ENCODE measurements at regions not wholly inside any gene's neighbourhood (a gene's known extent, or its start where the extent isn't known, plus 50 kb on each side); places are given as distances from the start of the nearest gene placed in this dataset.
A peak's percentile ranks its signal among the peaks of the same experiment; 100 is the strongest.

DNA sequence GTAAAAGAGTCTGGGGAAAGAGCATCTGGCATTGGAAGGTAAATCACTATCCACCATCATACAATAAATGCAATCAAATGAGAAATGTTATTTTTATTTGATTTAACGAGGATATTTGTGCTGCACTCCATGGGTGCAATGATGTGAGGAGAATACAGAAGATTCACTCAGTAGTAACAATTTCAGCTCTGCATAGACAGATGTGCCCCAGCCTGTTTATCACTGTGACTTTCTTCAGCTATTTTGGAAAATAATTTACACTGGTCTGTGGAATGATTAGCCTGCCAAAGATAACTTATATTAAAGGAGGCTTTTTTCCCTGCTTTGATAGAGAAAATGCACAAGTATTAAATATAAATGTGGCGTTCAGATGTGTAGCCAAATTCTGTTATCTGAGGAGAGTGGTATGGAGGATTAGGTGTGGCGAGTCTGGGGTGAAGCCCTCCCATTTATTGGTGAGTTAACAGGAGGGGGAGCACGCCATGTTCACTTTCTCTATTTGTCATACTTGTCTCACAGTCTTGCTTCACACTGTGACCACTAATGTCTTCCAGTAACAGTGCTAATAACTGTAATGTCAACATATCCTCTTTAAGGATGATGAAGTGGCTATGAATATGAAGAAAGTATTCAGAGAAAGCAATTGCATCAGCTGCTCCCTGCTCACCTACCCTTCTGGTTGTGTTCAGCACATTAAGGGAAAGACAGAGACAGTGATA is 645.6 kb downstream of the MMUT start:
- DNase-seq, result no peak

DNA sequence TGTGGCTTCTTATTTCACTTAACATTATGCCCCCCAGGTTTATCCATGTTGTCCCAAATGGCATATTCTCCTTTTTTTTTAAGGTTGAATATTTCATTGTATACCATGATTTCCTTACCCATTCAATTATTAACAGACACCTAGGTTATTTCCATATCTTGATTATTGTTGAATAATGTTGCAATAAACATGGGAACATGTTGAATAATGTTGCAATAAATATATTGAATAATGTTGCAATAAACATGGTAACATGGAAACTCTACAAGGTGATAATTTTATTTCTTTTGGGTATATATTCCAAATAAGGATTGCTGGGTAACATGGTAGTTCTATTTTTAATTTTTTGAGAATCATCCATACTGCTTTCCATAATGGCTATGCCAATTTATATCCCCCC is 648.1 kb downstream of the MMUT start:
- no peak for DNase-seq

DNA sequence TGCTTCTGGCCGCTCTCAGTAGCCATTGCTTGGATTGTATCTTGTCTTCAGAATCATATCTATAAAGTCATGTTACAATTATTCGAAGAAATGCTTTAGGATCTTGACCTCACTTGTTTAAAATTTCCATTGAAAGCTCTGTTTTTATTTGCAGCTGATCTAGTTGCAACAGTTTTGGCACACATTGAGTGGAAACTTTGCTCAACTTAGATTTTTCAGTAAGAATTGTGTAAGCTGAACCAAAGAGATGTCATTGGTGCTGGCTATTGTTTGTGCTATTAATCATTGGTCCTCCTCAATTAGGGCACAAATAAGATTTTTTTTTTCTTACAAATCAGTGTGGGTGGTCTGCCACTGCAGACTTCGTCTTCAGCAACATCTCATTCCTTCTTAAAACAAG is 649.2 kb downstream of the MMUT start:
- peak; percentile 16 for DNase-seq

DNA sequence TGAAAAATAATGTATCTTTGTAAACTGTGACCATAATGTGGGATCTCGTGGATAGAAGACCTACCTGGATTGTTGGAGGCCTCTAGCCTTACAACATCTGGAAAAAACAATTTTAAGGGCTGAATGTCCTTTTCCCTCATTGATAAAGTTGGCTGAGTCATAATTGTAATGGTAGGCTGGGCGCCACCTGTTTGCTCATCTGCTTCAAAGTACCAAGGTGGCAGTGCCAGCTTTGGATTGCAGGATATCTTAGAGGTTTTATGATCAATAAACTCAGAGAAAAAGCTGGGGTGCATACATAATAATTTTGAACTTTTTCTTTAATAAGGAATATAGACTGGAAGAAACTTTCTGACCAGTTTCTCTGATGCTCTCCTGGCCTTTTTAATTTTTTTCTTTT is 653.4 kb downstream of the MMUT start:
- no peak for DNase-seq

DNA sequence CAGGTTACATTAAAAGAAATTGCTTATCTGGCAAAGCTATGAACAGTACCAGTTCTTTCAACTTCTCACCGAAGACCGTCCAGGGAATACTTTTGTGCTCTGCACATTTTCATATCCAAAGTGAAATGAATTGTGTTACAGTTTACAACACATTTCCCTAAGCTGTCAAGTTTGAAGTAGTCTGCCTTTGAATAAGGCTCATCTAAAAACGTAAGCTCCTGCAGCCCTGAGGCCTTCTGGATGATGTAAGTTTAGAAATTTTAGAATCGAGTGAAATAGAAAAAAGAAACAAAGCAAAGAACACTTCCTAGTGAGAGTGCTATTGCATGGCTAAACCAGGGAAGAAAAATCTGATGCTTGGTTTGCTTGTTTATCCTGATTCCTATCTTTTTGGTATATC is 653.8 kb downstream of the MMUT start:
- DNase-seq, result no peak

DNA sequence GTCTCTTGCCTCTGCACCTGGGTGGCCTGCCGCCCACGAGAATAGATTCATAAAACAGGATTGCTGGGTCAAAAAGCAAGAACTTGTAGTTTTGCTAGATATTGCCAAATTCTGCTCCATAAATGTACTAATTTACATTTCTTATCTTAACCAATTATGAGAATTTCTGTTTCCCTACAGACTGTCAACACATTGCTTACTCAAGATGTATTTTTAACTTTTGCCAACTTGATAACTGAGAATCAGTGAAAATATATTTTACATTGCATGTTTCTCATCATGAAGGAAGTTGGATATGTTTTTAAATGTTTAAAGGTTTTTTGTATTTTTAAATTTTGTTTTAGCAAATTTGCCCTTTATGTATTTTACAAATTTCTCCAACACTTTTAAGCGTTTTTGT is 664.8 kb downstream of the MMUT start:
- DNase-seq, result no peak

DNA sequence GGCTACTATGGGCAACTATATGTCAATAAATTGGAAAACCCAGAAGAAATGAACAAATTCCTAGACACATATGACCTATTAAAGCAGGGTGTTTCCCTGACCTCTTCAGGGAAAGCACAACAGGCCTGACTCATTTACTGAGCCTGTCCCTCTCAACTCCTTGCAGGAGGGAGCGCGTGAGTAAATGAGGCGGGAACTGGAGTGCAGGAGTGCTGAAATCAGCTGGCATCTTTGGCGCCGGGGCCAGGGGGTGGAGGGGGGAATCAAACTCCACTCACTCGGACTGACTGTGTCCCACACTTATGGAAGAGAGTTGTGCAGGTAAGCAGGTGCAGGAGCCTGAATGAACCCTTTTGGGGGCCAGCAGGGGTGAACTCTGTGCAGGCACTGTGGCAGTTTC is 671.2 kb upstream of the PTCHD4 start:
- DNase-seq, result no peak

DNA sequence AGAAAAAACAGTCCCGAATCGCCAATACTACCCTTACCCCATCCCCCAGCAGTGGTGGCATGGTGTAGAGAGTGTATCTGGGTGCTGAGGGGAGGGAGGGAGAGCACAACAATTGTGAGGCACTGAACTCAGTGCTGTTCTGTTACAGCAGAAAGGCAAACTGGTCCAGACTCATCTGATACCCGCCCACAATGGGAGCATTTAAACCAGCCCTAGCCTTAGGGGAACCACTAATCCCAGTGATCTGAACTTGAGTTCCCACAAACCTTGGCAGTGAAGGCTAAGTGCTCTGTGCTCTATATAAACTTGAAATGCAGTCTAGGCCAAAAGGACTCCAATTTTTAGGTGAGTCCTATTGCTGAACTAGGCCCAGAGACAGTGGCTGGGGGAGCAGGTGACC is 666.4 kb upstream of the PTCHD4 start:
- DNase-seq, result no peak

DNA sequence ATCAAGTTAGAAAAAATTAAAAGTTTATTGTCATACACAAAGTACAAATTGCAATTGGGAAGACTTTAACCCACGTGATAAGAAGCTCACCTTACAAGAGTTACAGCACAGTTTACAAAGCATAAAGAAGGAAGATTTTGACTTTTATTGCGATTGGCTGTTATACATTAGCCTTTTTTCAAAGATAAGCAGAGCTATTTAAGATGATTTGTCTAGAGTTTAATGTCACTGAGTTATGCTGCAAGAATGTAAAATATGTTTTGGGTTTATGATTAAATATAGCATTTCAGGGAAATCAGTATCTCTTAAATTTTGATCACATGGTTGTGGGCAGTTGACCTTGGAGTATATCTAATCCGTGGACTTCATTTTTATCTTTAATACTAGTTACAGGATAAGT is 664.2 kb upstream of the PTCHD4 start:
- DNase-seq, result no peak

DNA sequence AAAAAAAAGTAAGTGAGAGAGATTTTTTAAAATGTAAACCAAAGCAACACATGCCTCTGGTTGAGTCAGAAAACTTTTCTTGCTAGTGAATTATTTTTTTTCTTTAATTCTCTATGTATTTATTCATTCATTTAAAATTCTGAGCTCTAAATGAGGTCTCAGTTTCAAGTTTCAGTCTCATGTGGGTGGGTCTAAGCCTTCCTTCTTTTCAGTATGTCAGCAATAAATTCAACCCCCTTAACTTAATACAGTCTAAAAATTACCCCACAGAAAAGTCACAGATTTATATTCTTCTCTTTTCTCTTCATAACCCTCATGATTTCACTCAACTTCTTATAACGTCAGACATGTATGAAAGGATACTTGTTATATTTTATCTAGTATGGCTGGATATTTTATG is 663.3 kb upstream of the PTCHD4 start:
- DNase-seq, result no peak

DNA sequence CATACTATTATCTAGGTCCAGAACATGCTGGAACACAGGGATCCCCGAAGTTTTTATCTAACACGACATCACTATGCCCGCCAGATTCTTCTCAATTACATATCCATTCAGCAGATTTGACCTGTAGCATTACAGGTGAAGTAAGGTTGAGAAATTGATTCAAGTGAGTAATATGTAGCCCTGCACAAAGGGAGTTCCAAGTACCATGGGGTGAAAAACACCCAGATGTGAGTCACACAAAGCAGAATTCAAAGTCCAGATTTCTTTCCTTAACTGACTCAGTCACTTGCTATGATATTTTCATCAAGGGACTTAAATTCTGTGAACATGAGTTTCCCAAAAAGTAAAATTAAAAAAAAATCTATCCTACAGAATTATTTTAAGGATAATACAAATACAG is 655.4 kb upstream of the PTCHD4 start:
- DNase-seq, result no peak

DNA sequence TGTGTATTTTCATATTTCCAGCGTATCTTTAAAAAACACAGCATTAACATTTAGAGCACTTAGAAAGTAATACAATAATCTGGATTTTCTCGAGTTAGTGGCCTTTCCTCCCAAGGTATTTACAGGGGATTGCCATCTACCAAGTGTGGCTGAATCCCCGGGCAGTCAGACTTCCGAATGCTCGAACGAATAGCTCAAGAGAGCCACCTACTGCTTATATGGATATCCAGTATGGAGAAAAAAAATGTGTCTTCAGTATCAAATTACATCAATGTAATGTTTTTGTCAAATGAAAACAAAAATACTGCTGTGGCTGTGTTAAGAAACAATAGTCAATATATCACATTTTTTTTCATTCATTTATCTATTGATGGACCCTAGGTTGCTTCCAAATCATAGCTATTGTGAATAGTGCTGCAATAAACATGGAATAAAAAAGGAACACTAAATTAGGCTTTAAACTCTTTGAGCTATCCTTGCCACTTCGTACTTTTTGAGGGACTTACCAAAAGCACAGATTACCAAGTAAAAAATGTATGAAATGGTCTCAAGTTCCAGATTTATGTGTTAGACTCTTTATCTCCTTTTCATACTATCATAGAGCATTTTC is 654.5 kb upstream of the PTCHD4 start:
- DNase-seq, result peak; percentile 26

DNA sequence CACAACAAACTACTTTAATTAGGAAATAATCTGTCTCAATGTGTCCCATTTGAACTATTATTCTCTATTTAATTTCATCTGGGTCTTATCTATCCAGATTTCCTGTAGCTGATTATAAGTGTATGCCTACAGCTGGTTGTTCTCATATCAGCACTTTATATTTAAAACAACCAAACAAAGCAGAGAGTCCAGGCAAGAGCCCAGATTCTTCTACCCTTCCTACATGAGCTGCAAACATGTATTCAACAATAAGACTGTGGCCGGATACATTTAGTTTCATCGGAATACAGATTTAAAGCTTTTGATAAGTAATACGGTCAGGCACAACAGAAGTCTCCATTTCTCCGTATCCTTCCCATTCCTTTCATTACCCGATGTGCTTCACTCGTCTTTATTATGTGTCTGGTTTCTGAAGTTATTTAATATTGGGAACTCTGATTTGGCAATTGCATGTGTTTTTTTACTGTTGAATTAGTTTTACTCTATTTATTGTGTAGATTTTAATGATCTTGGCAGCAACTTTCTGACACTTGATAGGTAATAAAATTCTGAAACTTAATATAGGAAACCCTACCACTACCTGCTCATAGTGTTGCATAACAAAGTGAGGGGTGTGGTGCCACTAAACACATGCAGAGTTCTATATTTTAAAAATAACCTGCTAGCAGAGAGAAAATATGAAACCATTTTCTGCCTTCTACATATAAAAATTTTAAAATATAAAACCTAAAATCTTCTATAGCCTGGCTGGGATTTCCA is 653.5 kb upstream of the PTCHD4 start:
- DNase-seq, result no peak

DNA sequence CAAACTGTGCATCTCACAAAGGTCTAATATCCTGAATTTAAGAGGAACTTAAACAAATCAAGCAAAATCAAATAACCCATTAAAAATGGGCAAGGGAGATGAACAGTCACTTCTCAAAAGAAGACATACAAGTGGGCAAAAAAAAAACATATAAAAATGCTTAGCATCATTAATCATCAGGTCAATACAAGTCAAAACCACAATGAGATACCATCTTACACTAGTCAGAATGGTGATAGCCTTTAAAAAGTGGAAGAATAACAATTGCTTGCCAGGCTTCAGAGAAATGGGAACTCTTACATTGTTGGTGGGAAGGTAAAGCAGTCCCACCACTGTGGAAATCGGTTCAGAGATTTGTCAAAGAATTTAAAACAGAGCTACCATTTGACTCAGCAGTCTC is 646.7 kb upstream of the PTCHD4 start:
- DNase-seq, result no peak

DNA sequence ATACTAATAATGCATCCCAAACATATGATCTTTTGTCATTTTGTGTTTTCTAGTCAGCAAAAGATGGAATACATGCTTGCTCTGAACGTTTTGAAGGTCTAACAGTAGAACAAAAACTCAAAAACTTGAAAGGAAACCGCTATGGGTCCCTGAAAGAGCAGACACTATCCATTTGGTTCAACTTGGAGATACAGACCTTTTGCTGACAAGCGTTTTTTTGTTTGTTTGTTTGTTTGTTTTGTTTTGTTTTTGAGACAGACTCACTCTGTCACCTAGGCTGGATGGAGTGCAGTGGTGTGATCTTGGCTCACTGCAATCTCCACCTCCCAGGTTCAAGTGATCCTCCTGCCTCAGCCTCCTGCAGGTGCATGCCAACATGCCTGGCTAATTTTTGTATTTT is 644.3 kb upstream of the PTCHD4 start:
- DNase-seq, result no peak

DNA sequence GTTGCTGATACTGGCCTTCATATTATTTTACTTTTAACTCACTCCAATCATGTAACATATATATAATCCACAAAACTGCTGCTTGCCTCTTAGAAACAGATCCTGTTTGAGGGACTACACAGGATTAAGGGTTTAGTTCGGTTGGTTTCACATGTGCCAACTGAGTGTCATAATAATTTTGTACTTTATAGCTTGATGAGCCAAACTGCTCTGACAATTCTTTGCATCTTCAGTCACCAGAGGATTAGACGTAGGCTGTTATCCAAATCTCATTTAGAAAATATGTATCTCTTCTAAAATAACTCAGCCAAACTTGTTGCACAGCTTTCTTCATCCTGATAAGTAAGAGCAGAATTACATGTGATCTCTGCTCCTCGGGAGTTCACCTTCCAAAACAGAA is 643.6 kb upstream of the PTCHD4 start:
- no peak for DNase-seq

DNA sequence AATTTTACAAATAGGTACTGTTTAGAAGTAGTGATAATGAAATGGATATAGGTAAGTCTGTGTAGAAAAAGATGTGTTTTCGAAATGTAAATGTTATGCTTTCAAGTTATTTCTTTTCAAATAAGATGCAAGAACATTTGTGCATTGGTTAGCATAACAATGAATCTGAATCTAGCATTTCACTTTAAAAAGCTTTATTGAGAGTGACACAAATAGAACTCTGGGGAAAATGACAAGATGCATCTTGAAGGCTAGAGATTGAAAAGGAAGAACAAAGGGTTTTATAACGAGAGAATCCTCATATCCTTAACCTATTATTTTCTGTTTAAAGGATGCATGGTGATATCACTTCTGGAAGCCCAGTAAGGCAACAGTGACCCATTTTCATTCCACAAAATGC is 639.9 kb upstream of the PTCHD4 start:
- no peak for DNase-seq

DNA sequence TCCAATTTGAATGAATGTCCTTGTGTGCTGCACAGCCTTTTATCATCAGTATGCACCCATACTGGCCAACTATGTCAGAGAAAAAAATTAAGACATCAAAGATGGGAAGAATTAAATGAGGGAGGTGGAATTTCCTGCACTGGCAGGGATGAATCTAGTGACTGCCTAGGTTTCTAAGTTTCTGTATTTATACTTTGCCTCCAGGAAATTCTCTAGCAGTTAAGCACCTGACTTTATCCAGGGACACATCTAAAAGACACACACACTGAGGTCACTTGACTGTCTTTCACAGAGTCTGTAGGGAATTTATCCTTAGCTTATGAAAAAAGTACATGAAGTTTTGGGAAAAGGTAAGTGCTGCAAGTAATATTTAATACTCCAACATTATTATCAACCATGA is 636.5 kb upstream of the PTCHD4 start:
- no peak for DNase-seq

DNA sequence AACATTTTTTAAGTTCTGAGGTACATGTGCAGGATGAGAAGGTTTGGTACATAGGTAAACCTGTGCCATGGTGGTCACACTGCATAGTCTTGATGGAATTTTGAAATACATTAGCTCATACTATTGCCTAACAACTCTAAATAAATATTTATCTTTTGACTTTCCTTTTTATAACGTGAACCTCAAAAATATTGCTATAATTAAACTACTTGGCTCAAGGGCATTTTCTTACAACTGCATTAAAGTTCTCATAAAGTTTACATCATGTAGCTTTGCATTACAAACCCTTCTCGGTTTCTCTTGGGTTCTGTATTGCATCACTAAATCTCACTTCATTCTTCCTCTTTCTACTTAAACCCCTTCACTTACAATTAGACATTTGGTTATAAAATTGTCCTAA is 636.0 kb upstream of the PTCHD4 start:
- no peak for DNase-seq

DNA sequence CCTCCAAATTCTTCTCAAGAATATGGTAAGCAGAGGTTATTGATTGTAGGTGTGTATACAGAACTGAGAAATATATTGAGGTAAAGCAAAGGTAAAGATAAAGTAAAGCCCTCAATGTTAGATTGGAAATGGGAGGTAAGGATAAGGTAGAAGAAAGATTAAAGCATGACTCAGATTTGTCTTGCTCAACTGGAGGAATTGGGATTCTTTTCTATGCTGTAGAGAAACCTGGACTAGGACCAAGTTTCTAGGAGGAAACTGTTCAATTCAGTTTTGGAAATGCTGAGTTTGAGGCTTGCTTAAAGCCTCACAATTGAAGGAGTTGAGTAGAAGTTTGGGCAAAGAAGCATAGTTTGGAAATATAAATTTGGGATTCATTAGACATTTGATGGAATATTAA is 634.0 kb upstream of the PTCHD4 start:
- no peak for DNase-seq

DNA sequence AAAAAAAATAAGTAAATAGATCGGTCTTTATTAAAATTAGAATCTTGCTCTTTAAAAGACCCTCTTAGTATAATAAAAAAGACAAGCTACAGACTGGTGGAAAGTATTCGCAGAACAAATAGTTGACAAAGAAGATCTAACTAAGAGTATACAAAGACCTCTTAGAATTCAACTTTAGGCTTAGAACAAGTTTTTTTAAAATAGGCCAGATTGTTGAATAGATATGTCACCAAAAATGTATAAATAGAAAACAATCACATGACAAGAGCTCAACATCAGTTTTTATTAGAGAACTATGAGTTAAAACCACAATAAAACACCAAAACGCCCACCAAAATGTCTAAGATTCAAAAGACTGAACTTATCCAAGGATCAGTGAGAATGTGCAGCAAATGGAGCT is 632.7 kb upstream of the PTCHD4 start:
- DNase-seq, result no peak

DNA sequence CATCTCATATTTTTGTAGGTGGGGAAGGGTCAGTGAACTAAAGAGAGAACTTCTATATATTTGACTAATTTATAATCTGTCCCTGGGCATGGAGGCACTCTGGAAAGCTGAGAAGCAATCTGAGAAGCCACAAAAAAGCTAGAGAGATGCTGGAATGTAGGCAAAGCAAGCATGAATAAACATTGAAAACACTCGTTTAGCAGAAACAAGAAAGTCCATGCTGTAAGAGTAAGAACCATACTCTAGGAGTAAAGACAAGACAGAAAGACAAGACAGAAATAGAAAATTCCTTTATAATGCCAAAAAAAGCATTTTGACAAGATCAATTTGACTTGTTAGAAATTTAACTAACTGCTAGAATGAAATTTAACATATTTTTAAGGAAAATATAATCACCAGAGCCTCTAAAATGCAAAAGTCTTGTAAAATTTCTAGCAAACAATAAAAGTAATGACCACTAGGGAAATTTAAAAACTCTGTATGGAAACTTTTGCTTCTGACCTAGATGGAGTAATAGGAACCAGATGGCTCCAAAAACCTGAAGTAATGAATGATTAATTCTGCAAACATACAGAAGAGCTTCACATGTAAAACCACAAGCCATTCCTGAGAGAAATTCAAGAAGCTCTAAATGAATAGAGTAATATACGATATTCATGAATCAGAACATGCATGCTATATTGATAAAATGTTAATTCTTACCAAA is 625.7 kb upstream of the PTCHD4 start:
- no peak for DNase-seq

DNA sequence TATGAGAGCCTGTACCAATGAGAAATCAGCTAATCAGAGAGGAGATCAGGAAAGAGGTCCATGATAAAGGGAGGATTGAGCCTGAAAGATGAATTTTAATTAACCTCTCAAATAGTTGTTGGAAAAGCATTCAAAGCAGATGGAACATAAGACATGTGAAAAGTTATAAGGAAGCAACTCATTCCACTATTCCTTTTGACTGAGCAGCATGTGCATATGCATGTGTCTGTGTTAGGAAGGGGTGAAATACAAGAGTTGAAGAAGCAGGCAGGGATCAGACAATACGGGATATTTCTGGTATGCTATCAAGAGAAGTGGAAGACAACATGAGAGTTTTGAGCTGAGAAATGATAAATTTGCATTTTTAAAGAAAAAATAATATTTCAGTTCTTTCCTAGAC is 624.8 kb upstream of the PTCHD4 start:
- DNase-seq, result no peak

DNA sequence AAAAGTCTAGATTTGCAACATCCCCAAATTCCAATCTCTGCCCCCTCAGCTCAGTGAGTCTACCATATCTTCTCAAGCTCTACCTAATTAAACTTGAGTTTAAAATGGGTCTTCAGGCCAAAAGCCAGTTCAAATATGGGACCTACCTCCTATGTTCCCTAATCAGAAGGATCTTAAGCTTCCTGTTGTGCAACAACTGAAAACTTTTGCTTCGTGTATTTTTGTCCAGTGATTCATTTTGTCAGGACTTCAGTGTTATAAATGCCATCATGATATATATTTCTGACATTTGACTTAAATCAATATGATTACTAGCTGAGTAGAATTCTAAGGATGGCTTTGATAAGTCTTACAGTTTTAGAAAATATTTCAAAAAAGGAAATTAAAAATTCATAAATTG is 622.6 kb upstream of the PTCHD4 start:
- no peak for DNase-seq
